Karpas-422 (cell line): ENCODE measurements at regions not wholly inside any gene's neighbourhood (a gene's known extent, or its start where the extent isn't known, plus 50 kb on each side); places are given as distances from the start of the nearest gene placed in this dataset.

Experiments
- DNase-seq: peaks from one replicate; pipeline ENCODE4 v3.0.0-alpha.2; 2015
- H2AFZ ChIP-seq: fragments of 200-600 bp; sonication (generic); 2 replicates; pipeline ENCODE4 v1.6.1; 2014; ENCODE audit warnings: antibody characterized with exemption, low read length, mixed read lengths
- H3K27ac ChIP-seq: fragments of 200-600 bp; sonication (generic); 2 replicates; pipeline ENCODE4 v1.5.1; 2014; ENCODE audit warnings: mild to moderate bottlenecking, low read length, moderate library complexity
- H3K27me3 ChIP-seq: fragments of 200-600 bp; sonication (generic); 2 replicates; pipeline ENCODE4 v1.6.1; 2014; ENCODE audit warnings: low read length, mixed read lengths
- H3K36me3 ChIP-seq: fragments of 200-600 bp; sonication (generic); 2 replicates; pipeline ENCODE4 v1.6.1; 2014; ENCODE audit warnings: low read length, mixed read lengths; ENCODE audit not compliant: insufficient read depth
- H3K4me1 ChIP-seq: fragments of 200-600 bp; sonication (generic); 2 replicates; pipeline ENCODE4 v1.6.1; 2014; ENCODE audit warnings: mild to moderate bottlenecking, low read length, mixed read lengths
- H3K4me2 ChIP-seq: fragments of 200-600 bp; sonication (generic); 2 replicates; pipeline ENCODE4 v1.6.1; 2014; ENCODE audit warnings: low read length, low read depth, mild to moderate bottlenecking; ENCODE audit not compliant: poor library complexity, severe bottlenecking
- H3K4me3 ChIP-seq: fragments of 200-600 bp; sonication (generic); 2 replicates; pipeline ENCODE4 v1.5.1; 2014; ENCODE audit warnings: mild to moderate bottlenecking, antibody characterized with exemption, low read length, mixed read lengths
- H3K79me2 ChIP-seq: fragments of 200-600 bp; sonication (generic); 2 replicates; pipeline ENCODE4 v1.6.1; 2014; ENCODE audit warnings: mild to moderate bottlenecking, low read length, mixed read lengths
- H3K9ac ChIP-seq: fragments of 200-600 bp; sonication (generic); 2 replicates; pipeline ENCODE4 v1.6.0; 2014; ENCODE audit warnings: low read length
- H3K9me2 ChIP-seq: fragments of 200-600 bp; sonication (generic), shearing (Covaris generic); replicated peaks from 2 replicates; pipeline ENCODE4 v1.6.0; 2014; ENCODE audit warnings: mild to moderate bottlenecking, low read length, moderate library complexity; ENCODE audit not compliant: insufficient read depth
- H3K9me3 ChIP-seq: fragments of 300-700, 200-600 bp; sonication (generic); 2 replicates; pipeline ENCODE4 v1.6.1; 2014; ENCODE audit warnings: low read length, mixed read lengths
- H4K20me1 ChIP-seq: fragments of 200-600 bp; sonication (generic); 2 replicates; pipeline ENCODE4 v1.6.1; 2014; ENCODE audit warnings: mild to moderate bottlenecking, antibody characterized with exemption, low read length, low read depth; ENCODE audit not compliant: insufficient read depth

- Histone ChIP-seq H3K9ac (no peak overlapping the region), H3K9me3 (no peaks in the 10 kb centered on the region), H4K20me1 (no peaks in the 10 kb centered on the region), H3K79me2 (no peaks in the 10 kb centered on the region), H3K27me3 (no peaks in the 10 kb centered on the region), H3K27ac (no peak overlapping the region), H3K4me1 (peaks cover 4% of the 10 kb centered on the region), H3K9me2 (no peaks in the 10 kb centered on the region), H2AFZ (no peak overlapping the region), H3K4me3 (no peak overlapping the region), H3K4me2 (no peak overlapping the region), H3K36me3 (no peaks in the 10 kb centered on the region)
- no peak for DNase-seq
Measured at GRCh38 chr10:120713573-120714205, 137.5 kb upstream of the WDR11 start.

- H2AFZ ChIP-seq: no peak overlapping the region
Measured at GRCh38 chr10:120715171-120715570, 136.0 kb upstream of the WDR11 start.

GRCh38 chr10:120719333-120719732 is 131.8 kb upstream of the WDR11 start:
- DNase-seq: no peak
- no peaks in the 10 kb centered on the region for H3K79me2 ChIP-seq

More at GRCh38 chr10:120715171-120715570, 136.0 kb upstream of the WDR11 start:
- no peak overlapping the region for H3K4me2 ChIP-seq
- no peaks in the 10 kb centered on the region for H3K9me2 ChIP-seq
- H3K36me3 ChIP-seq: no peaks in the 10 kb centered on the region
- no peaks in the 10 kb centered on the region for H3K9me3 ChIP-seq
- peaks cover 4% of the 10 kb centered on the region for H3K4me1 ChIP-seq
- no peak overlapping the region for H3K9ac ChIP-seq
- H3K79me2 ChIP-seq: no peaks in the 10 kb centered on the region
- H3K4me3 ChIP-seq: no peak overlapping the region
- H4K20me1 ChIP-seq: no peaks in the 10 kb centered on the region
- no peak for DNase-seq
- no peaks in the 10 kb centered on the region for H3K27me3 ChIP-seq
- H3K27ac ChIP-seq: no peak overlapping the region

GRCh38 chr10:120727001-120727400 is 124.2 kb upstream of the WDR11 start:
- Histone ChIP-seq H3K4me2 (no peak overlapping the region), H3K4me3 (no peak overlapping the region), H3K9me2 (no peaks in the 10 kb centered on the region), H3K9ac (no peak overlapping the region), H4K20me1 (no peaks in the 10 kb centered on the region), H3K79me2 (no peaks in the 10 kb centered on the region), H3K36me3 (no peaks in the 10 kb centered on the region), H3K27me3 (no peaks in the 10 kb centered on the region), H3K9me3 (no peaks in the 10 kb centered on the region), H2AFZ (no peak overlapping the region), H3K27ac (no peak overlapping the region), H3K4me1 (no peaks in the 10 kb centered on the region; the same call in 1 of the 2 replicates)
- DNase-seq: no peak

More at GRCh38 chr10:120719333-120719732, 131.8 kb upstream of the WDR11 start:
- H3K27me3 ChIP-seq: no peaks in the 10 kb centered on the region
- no peak overlapping the region for H2AFZ ChIP-seq
- no peak overlapping the region for H3K9ac ChIP-seq
- no peaks in the 10 kb centered on the region for H4K20me1 ChIP-seq
- H3K9me3 ChIP-seq: no peaks in the 10 kb centered on the region
- no peaks in the 10 kb centered on the region for H3K9me2 ChIP-seq
- no peak overlapping the region for H3K4me3 ChIP-seq
- H3K36me3 ChIP-seq: no peaks in the 10 kb centered on the region
- H3K4me2 ChIP-seq: no peak overlapping the region
- no peak overlapping the region for H3K27ac ChIP-seq
- H3K4me1 ChIP-seq: peaks cover 4% of the 10 kb centered on the region

GRCh38 chr10:120729547-120729946 is 121.6 kb upstream of the WDR11 start:
- Histone ChIP-seq H3K4me1 (no peaks in the 10 kb centered on the region; the same call in 1 of the 2 replicates), H3K9ac (no peak overlapping the region), H2AFZ (no peak overlapping the region), H3K4me3 (no peak overlapping the region), H3K27ac (no peak overlapping the region), H3K27me3 (no peaks in the 10 kb centered on the region), H3K4me2 (no peak overlapping the region), H3K36me3 (no peaks in the 10 kb centered on the region), H3K79me2 (no peaks in the 10 kb centered on the region), H4K20me1 (no peaks in the 10 kb centered on the region), H3K9me2 (no peaks in the 10 kb centered on the region), H3K9me3 (no peaks in the 10 kb centered on the region)
- DNase-seq: no peak

GRCh38 chr10:120732067-120732466 is 119.1 kb upstream of the WDR11 start:
- H3K9me2 ChIP-seq: no peaks in the 10 kb centered on the region
- no peaks in the 10 kb centered on the region for H3K79me2 ChIP-seq
- DNase-seq: no peak
- H3K27me3 ChIP-seq: no peaks in the 10 kb centered on the region
- H3K27ac ChIP-seq: no peak overlapping the region
- no peaks in the 10 kb centered on the region for H3K36me3 ChIP-seq
- no peak overlapping the region for H3K9ac ChIP-seq
- no peak overlapping the region for H2AFZ ChIP-seq
- H3K9me3 ChIP-seq: no peaks in the 10 kb centered on the region
- no peak overlapping the region for H3K4me3 ChIP-seq
- no peaks in the 10 kb centered on the region for H3K4me1 ChIP-seq
- no peaks in the 10 kb centered on the region for H4K20me1 ChIP-seq
- no peak overlapping the region for H3K4me2 ChIP-seq

GRCh38 chr10:120732643-120733313 is 118.4 kb upstream of the WDR11 start:
- no peak overlapping the region for H3K9ac ChIP-seq
- no peaks in the 10 kb centered on the region for H3K9me2 ChIP-seq
- H4K20me1 ChIP-seq: no peaks in the 10 kb centered on the region
- no peak overlapping the region for H2AFZ ChIP-seq
- H3K4me2 ChIP-seq: no peak overlapping the region
- peak; percentile 37 for DNase-seq
- H3K27me3 ChIP-seq: no peaks in the 10 kb centered on the region
- H3K4me1 ChIP-seq: no peaks in the 10 kb centered on the region
- H3K9me3 ChIP-seq: no peaks in the 10 kb centered on the region
- no peaks in the 10 kb centered on the region for H3K36me3 ChIP-seq
- no peak overlapping the region for H3K4me3 ChIP-seq
- H3K79me2 ChIP-seq: no peaks in the 10 kb centered on the region
- H3K27ac ChIP-seq: no peak overlapping the region

- no peaks in the 10 kb centered on the region for H3K27me3 ChIP-seq
- H3K9ac ChIP-seq: no peak overlapping the region
- H4K20me1 ChIP-seq: no peaks in the 10 kb centered on the region
- no peaks in the 10 kb centered on the region for H3K9me3 ChIP-seq
- no peaks in the 10 kb centered on the region for H3K4me1 ChIP-seq
- H3K27ac ChIP-seq: no peak overlapping the region
- no peak overlapping the region for H3K4me3 ChIP-seq
- no peaks in the 10 kb centered on the region for H3K36me3 ChIP-seq
- H3K79me2 ChIP-seq: no peaks in the 10 kb centered on the region
- no peaks in the 10 kb centered on the region for H3K9me2 ChIP-seq
- H2AFZ ChIP-seq: no peak overlapping the region
- H3K4me2 ChIP-seq: no peak overlapping the region
- DNase-seq: peak; percentile 36
Measured at GRCh38 chr10:120734483-120735078, 116.6 kb upstream of the WDR11 start.
